ENCODE measurements at regions not wholly inside any gene's neighbourhood (a gene's known extent, or its start where the extent isn't known, plus 50 kb on each side); places are given as distances from the start of the nearest gene placed in this dataset.

GRCh38 chr1:5595531-5596170 lies 396.6 kb downstream of the NPHP4 start:
- no peak for DNase-seq

- DNase-seq = no peak
Observed at GRCh38 chr1:5594056-5594956, 397.9 kb downstream of the NPHP4 start.

- DNase-seq = no peak
Observed at GRCh38 chr1:5590717-5591116, 401.5 kb downstream of the NPHP4 start.

- no peak for DNase-seq
Observed at GRCh38 chr1:5586629-5587028, 405.6 kb downstream of the NPHP4 start.

GRCh38 chr1:5585256-5585655 lies 407.0 kb downstream of the NPHP4 start:
- no peak for DNase-seq

- no peak for DNase-seq
Observed at GRCh38 chr1:5580926-5581325, 411.3 kb downstream of the NPHP4 start.

GRCh38 chr1:5579966-5580365 lies 412.3 kb downstream of the NPHP4 start:
- no peak for DNase-seq

- DNase-seq = no peak
Observed at GRCh38 chr1:5578690-5579089, 413.5 kb downstream of the NPHP4 start.

GRCh38 chr1:5577255-5578040 lies 414.8 kb downstream of the NPHP4 start:
- DNase-seq = no peak

GRCh38 chr1:5576673-5577065 lies 415.6 kb downstream of the NPHP4 start:
- no peak for DNase-seq

- no peak for DNase-seq
Observed at GRCh38 chr1:5576011-5576672, 416.1 kb downstream of the NPHP4 start.

- DNase-seq = no peak
Observed at GRCh38 chr1:5575396-5575940, 416.8 kb downstream of the NPHP4 start.

GRCh38 chr1:5574641-5575040 lies 417.6 kb downstream of the NPHP4 start:
- no peak for DNase-seq

GRCh38 chr1:5572794-5573193 lies 419.4 kb downstream of the NPHP4 start:
- no peak for DNase-seq

GRCh38 chr1:5571861-5572401 lies 420.3 kb downstream of the NPHP4 start:
- no peak for DNase-seq

- DNase-seq = no peak
Observed at GRCh38 chr1:5571438-5571837, 420.8 kb downstream of the NPHP4 start.

- no peak for DNase-seq
Observed at GRCh38 chr1:5570931-5571330, 421.3 kb downstream of the NPHP4 start.

- no peak for DNase-seq
Observed at GRCh38 chr1:5568321-5568720, 423.9 kb downstream of the NPHP4 start.

- DNase-seq = no peak
Observed at GRCh38 chr1:5567839-5568238, 424.4 kb downstream of the NPHP4 start.

- DNase-seq = no peak
Observed at GRCh38 chr1:5566924-5567323, 425.3 kb downstream of the NPHP4 start.

GRCh38 chr1:5565281-5566125 lies 426.7 kb downstream of the NPHP4 start:
- no peak for DNase-seq
